K562 (cell line): ENCODE measurements at regions not wholly inside any gene's neighbourhood (a gene's known extent, or its start where the extent isn't known, plus 50 kb on each side); places are given as distances from the start of the nearest gene placed in this dataset.

Experiments used
- EZH2 ChIP-seq: IDR thresholded peaks from 2 replicates; pipeline ENCODE4 v1.6.1; 2012; ENCODE audit warnings: low read depth, mild to moderate bottlenecking, inconsistent platforms, low read length, borderline replicate concordance
- POLR2A ChIP-seq: fragments of 450-650 bp; conservative IDR thresholded peaks from 2 replicates; pipeline ENCODE4 v1.6.1; 2016
- RCOR1 ChIP-seq, 2 experiments: IDR thresholded peaks; 2 replicates each; pipeline ENCODE4 v1.6.1; 2012; ENCODE audit warnings: low read depth in 2 of 2, low read length in 2 of 2, borderline replicate concordance in 1 of 2, improper control_type of control experiment in 1 of 2
- SAFB ChIP-seq: fragments of 200-400 bp; formaldehyde crosslinking; IDR thresholded peaks from 2 replicates; pipeline ENCODE4 v1.6.1; 2017; ENCODE audit warnings: low read depth, low read length, borderline replicate concordance
- SIN3B ChIP-seq: fragments of 450-650 bp; IDR thresholded peaks from 2 replicates; pipeline ENCODE4 v1.6.1; 2017; ENCODE audit warnings: low read depth, mild to moderate bottlenecking, moderate library complexity
- SMAD2 ChIP-seq: fragments of 150-350 bp; IDR thresholded peaks from 2 replicates; pipeline ENCODE4 v1.6.1; 2014; ENCODE audit warnings: low read depth, mild to moderate bottlenecking, low read length
- SMC3 ChIP-seq: conservative IDR thresholded peaks from 2 replicates; pipeline ENCODE4 v1.6.1; 2011; ENCODE audit warnings: low read depth, low read length, improper control_type of control experiment; ENCODE audit not compliant: insufficient read depth
- SP2 ChIP-seq: IDR thresholded peaks from 2 replicates; pipeline ENCODE4 v1.6.1; 2011; ENCODE audit warnings: mild to moderate bottlenecking, low read depth, low read length, moderate library complexity; ENCODE audit not compliant: poor library complexity, severe bottlenecking; ENCODE audit errors: extremely low read depth
- TGIF2 ChIP-seq: sonication (generic); formaldehyde crosslinking; IDR thresholded peaks from 2 replicates; pipeline ENCODE4 v1.8.1; 2022; ENCODE audit warnings: mild to moderate bottlenecking, missing genetic modification reagents, moderate library complexity
- TF ChIP-seq, protein P1 (sequence below): sonication (generic); formaldehyde crosslinking; IDR thresholded peaks from 2 replicates; pipeline ENCODE4 v1.8.1; 2023; ENCODE audit warnings: mild to moderate bottlenecking, missing genetic modification reagents
- TF ChIP-seq, protein P2 (sequence below), 2 experiments: fragments of 450-650 bp in 1 of 2; sonication (generic) in 1 of 2; formaldehyde crosslinking in 1 of 2; IDR thresholded peaks; 2 replicates each; pipeline versions ENCODE4 v1.7.1 to v1.9.0; 2016 to 2022; ENCODE audit warnings: inconsistent platforms in 1 of 2, mild to moderate bottlenecking in 1 of 2, missing genetic modification reagents in 1 of 2
- TF ChIP-seq, protein P3 (sequence below): sonication (generic); formaldehyde crosslinking; IDR thresholded peaks from 2 replicates; pipeline ENCODE4 v1.9.0; 2022; ENCODE audit warnings: mild to moderate bottlenecking, missing genetic modification reagents

DNA sequence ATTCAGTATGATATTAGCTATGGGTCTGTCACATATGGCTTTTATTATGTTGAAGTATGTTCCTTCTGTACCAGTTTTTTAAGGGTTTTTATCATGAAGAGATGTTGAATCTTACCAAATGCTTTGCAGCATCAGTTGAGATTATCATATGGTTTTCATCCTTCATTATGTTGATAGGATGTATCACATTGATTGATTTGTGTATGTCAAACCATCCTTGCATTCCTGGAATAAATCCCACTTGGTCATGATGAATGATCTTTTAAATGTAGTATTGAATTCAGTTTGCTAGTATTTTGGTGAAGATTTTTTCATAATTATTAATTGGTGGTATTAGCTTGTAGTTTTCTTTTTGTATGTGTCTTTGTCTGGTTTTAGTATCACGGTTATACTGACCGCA is 185.9 kb downstream of the MBL2 start:
- TF ChIP-seq, protein P1, sequence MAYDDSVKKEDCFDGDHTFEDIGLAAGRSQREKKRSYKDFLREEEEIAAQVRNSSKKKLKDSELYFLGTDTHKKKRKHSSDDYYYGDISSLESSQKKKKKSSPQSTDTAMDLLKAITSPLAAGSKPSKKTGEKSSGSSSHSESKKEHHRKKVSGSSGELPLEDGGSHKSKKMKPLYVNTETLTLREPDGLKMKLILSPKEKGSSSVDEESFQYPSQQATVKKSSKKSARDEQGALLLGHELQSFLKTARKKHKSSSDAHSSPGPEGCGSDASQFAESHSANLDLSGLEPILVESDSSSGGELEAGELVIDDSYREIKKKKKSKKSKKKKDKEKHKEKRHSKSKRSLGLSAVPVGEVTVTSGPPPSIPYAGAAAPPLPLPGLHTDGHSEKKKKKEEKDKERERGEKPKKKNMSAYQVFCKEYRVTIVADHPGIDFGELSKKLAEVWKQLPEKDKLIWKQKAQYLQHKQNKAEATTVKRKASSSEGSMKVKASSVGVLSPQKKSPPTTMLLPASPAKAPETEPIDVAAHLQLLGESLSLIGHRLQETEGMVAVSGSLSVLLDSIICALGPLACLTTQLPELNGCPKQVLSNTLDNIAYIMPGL = no peak
- no peak for TF ChIP-seq SAFB
- TF ChIP-seq SP2 = no peak
- no peak for TF ChIP-seq EZH2
- no peak for TF ChIP-seq SMAD2
- TF ChIP-seq, protein P2, sequence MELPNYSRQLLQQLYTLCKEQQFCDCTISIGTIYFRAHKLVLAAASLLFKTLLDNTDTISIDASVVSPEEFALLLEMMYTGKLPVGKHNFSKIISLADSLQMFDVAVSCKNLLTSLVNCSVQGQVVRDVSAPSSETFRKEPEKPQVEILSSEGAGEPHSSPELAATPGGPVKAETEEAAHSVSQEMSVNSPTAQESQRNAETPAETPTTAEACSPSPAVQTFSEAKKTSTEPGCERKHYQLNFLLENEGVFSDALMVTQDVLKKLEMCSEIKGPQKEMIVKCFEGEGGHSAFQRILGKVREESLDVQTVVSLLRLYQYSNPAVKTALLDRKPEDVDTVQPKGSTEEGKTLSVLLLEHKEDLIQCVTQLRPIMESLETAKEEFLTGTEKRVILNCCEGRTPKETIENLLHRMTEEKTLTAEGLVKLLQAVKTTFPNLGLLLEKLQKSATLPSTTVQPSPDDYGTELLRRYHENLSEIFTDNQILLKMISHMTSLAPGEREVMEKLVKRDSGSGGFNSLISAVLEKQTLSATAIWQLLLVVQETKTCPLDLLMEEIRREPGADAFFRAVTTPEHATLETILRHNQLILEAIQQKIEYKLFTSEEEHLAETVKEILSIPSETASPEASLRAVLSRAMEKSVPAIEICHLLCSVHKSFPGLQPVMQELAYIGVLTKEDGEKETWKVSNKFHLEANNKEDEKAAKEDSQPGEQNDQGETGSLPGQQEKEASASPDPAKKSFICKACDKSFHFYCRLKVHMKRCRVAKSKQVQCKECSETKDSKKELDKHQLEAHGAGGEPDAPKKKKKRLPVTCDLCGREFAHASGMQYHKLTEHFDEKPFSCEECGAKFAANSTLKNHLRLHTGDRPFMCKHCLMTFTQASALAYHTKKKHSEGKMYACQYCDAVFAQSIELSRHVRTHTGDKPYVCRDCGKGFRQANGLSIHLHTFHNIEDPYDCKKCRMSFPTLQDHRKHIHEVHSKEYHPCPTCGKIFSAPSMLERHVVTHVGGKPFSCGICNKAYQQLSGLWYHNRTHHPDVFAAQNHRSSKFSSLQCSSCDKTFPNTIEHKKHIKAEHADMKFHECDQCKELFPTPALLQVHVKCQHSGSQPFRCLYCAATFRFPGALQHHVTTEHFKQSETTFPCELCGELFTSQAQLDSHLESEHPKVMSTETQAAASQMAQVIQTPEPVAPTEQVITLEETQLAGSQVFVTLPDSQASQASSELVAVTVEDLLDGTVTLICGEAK (IDR thresholded peaks at IDR 0.05) = no peak
- TF ChIP-seq, protein P2 (CRISPR knock-in tag; IDR thresholded peaks at IDR 0.05) = no peak
- TF ChIP-seq POLR2A = no peak
- TF ChIP-seq SMC3 = no peak
- TF ChIP-seq SIN3B = no peak
- TF ChIP-seq TGIF2 (CRISPR knock-in tag) = no peak
- no peak for TF ChIP-seq RCOR1 (IDR thresholded peaks at IDR 0.05; ENCODE audit: borderline replicate concordance in 1 of 2, low read depth in 2 of 2, low read length in 2 of 2)
- TF ChIP-seq, protein P3, sequence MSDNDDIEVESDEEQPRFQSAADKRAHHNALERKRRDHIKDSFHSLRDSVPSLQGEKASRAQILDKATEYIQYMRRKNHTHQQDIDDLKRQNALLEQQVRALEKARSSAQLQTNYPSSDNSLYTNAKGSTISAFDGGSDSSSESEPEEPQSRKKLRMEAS (CRISPR knock-in tag) = no peak
